Iris pigment epithelial cell (primary cell): ENCODE measurements at regions not wholly inside any gene's neighbourhood (a gene's known extent, or its start where the extent isn't known, plus 50 kb on each side); places are given as distances from the start of the nearest gene placed in this dataset.
"Not testable (repeated sequence)": the region's sequence is repeated elsewhere in the genome, so short reads cannot be mapped to it uniquely, and the experiment has no call there.

Experiments used
- DNase-seq: peaks from one replicate; pipeline ENCODE4 v3.0.0-alpha.2; 2011; ENCODE audit warnings: low read depth

DNA sequence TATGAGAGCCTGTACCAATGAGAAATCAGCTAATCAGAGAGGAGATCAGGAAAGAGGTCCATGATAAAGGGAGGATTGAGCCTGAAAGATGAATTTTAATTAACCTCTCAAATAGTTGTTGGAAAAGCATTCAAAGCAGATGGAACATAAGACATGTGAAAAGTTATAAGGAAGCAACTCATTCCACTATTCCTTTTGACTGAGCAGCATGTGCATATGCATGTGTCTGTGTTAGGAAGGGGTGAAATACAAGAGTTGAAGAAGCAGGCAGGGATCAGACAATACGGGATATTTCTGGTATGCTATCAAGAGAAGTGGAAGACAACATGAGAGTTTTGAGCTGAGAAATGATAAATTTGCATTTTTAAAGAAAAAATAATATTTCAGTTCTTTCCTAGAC lies 624.8 kb upstream of the PTCHD4 start:
- DNase-seq, result no peak

DNA sequence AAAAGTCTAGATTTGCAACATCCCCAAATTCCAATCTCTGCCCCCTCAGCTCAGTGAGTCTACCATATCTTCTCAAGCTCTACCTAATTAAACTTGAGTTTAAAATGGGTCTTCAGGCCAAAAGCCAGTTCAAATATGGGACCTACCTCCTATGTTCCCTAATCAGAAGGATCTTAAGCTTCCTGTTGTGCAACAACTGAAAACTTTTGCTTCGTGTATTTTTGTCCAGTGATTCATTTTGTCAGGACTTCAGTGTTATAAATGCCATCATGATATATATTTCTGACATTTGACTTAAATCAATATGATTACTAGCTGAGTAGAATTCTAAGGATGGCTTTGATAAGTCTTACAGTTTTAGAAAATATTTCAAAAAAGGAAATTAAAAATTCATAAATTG lies 622.6 kb upstream of the PTCHD4 start:
- DNase-seq, result peak; percentile 78

DNA sequence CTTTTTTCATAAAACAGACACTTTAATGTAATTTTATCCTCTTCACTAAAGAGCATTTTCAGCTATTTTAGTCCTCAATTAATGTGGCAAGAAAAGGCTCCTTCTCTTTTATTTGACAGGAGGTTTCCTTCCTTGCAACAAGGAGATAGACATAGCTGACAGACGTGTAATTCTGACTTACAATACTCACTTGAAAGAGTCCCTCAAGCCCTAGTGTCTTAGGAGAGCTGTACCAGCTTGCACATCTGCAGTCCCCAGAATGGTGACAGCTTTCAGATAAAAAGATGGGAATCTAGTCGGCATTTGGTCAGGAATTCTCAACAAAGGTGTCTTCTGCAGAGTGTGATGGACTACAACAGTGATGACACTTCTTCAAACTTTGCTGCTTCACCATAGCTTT lies 603.7 kb upstream of the PTCHD4 start:
- DNase-seq, result no peak

DNA sequence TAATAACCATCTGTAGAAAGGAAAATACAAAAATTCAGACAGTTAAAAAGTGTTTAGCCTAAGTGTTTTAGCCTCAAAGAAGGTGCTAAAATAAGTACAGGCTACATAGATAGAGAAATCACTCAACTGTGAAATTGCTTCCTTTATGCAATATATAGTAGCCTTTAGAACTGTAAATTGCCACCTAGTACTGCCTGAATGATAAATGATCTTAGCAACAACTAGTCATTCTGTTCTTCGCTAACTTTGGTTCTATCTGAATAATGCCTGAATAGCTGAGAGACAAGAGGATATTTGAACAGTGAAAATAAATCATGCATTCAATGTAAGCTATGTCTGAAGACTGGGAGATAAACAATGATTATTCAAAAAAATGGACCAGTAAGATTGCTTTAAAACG lies 603.3 kb upstream of the PTCHD4 start:
- DNase-seq, result no peak

DNA sequence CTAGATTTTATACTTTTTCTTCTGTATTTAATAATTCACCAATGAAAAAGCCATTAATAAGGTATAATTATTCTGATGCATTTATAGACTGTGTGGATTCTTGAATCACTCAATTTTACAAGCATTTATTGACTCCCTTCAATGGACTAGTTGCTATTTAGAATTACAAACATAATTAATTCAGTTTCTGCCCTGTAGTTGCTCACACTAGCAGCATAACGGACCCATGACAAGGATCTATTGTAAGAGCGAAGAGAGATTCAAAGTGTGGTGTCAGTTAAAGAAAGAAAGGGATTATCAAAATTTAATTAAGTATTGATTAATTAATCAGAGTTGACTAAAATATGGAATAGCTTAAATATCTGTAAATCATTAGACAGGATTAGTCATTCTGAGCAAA lies 602.6 kb upstream of the PTCHD4 start:
- DNase-seq, result no peak

DNA sequence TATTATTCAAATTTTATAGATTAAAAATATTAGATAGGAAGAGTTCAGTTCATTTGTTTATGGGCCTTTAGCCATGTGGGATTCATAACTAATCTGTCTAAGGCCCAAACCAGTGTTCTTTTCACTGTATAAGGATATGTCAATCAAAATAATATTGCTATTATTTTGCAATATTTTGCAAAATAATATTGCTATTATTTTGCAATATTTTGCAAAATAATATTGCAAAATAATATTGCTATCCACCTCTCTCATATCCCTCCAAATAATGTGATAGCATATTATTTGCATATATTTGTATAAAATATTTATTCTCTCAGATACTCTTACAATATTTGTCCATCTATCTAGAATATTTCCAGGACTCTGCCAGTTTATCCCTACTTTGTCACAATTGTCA lies 595.3 kb upstream of the PTCHD4 start:
- no peak for DNase-seq

DNA sequence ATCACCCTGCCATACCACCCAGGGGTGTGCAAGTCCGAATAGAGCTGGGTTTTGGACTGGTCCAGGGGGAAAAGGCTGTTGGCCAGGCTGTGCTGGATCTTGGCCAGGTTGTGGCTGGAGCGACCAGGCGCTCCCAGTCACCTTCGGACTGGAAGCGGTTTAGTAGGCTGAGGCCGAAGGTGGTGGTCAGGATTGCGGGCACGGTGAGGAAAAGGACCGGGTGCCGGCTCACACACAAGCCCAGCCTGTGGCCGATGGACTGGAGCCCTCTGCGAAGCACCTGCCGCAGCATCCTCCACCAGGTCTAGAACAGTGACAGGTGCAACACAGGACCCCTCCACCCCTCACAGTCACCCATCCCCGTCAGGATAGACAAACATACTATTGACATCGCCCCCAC lies 590.6 kb upstream of the PTCHD4 start:
- no peak for DNase-seq

DNA sequence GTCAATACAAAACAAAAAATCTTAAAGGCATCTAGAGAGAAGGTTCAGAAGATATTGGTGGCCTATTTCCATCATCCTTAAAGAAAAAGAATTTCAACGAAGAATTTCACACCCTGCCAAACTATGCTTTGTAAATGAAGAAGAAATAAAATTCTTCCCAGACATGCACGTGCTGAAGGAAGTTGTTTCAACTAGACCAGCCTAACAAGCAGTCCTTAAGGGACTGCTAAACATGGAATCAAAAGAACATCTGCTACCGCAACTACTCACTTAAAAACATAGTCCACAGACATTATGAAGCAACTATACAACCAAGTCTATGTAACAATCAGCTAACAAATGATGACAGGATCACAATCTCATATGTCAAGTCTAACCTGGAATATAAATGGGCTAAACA lies 584.9 kb upstream of the PTCHD4 start:
- no peak for DNase-seq

DNA sequence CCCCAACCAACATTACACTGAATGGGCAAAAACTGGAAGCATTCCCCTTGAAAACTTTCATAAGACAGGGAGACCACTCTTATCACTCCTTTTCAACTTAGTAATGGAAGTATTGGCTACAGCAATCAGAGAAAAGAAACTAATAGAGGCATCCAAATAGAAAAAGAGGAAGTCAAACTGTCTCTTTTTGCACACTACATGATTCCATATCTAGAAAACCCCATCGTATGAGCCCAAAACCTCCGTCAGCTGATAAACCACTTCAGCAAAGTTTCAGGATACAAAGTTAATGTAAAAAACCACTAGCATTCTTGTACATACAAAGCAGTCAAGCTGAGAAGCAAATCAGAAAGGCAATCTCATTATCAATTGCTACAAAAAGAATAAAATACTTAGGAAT lies 580.4 kb upstream of the PTCHD4 start:
- no peak for DNase-seq

DNA sequence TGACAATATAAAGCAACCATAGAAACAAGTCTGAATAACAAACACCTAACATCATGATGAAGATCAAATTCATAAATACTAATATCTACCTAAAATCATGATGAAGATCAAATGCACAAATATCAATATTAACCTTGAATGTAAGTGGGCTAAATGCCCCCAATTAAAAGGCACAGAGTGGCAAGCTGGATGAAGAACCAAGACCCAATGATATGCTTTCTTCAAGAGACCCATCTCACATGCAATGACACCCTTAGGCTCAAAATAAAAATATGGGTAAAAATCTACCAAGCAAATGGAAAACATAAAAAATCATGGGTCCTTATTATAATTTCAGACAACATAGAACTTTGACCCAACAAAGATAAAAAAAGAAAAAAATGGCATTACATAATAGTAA lies 578.5 kb upstream of the PTCHD4 start:
- DNase-seq, result no peak

DNA sequence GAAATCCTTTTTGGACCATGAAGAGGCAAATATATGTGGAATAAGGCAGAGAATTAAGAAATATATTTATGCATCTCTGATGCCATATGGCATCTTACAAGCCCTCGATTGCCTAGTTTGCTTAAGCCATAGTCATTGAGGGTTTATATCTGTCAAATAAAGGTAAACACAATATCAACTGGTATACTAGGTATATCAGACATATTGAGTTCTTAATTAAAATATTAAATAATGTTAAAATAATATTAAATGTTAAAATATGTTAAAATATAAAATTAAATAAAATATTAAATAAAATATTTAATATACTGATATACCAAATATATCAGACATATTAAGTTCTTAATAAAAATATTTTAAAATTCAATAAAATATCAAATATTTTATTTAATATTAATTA lies 567.4 kb upstream of the PTCHD4 start:
- DNase-seq, result no peak

DNA sequence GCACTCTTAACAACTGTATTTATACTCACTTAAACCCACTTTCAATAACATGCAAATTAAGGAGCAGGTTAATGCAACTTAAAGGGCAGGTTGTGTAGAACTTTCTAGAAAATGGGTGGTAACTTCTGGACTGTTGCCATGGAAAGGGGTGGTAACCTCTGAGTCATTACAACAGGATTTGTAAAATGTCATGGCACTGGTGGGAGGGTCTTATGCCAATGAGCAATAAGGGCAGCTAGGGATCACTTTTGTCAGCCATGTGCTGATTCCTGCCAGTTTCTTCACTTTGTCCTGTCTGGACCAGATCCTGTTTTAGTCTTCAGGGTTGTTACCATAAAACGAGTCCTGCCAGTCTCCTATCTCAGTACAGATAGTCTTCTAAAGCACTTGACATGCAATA lies 560.5 kb upstream of the PTCHD4 start:
- no peak for DNase-seq

DNA sequence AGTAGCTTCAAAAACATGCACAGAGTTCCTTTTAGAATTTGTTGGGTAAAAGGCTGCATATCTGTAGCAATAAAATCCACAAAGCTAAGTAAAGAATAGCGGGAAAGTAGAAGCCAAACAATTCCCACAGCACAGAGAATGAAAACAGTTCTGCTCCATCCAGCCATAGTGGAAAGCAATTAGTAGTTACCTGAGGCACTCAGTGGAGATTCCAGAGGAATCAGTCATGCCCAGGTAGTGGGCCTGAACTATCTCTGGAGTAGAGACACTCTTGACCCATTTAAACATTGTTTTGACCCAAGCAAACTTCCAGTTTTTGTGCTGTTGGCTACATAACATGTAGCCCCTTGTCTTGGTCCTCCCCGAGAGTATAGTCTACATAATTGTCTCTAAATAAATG lies 559.5 kb upstream of the PTCHD4 start:
- DNase-seq, result no peak

DNA sequence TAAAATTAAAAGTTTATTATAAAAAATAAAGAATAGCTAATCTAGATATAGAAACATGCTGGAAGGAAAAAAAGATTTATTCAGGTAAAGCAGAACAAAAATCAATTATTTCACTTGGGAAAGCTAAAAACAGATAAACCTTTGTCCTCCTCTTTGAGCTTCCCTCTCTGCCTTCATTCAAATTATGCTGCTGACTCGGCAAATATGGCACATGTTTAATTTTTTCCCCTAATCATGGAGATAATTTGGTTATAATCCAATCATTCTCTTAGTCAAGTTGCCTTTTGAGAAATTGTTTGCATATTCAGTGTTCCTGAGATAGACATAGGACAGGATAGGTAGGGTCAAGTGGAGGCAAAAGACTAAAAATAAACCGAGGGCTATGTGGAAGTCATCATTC lies 556.8 kb upstream of the PTCHD4 start:
- DNase-seq, result no peak

DNA sequence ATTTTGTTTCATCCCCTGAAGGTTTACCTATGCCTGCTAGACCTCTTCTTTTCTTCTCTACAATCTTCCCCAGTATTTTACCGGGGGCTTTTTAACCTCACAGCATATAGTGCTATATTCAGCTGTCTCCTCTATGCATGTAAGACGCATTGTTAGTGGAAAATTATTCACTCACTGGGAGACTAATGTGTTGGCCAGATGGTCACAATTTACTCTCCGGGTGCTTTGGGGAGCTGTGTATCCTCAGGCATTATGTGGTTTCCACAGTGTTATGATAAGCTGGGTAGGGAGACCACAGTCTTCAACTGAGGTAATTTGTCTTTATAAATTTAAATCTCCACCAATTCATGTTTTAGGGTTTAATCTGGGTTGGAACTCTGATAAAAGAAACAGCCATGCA lies 553.8 kb upstream of the PTCHD4 start:
- peak; percentile 28 for DNase-seq

DNA sequence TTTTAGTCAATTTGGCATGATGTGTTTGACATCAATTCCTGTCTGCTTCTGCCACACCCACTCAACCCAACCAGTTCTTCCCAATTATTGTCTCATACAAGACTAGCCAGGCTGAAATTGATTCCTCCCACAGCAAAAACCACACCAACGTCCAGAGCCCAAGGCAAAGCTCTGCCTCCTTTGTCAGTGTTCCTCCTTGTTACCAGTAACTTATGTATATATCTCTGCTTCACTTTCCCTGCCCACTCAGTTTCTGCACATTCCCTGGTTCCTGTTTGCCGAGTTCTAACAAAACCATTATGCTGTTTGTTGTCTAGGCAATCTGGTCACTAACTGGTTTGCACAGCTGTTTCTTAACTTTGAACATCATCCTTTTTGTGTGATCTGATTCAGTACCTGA lies 547.9 kb upstream of the PTCHD4 start:
- no peak for DNase-seq

DNA sequence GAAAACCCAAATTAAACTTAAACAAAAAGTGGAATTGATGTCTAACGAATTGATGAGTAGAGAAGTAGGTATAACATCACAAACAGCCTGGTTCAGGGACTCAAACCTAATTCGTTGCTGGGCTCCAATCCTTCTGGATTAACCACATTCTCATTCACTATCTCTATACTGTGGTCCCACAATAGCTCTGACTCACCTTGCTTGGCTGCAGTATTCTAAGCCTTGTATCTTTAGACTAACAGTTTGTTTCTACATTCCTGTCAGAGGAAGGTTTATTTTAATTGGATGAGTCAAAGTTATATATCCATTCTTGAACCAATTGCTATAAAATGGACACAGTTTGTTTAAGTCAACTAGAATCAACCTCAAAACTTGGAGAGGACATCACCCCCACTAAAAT lies 530.5 kb upstream of the PTCHD4 start:
- peak; percentile 65 for DNase-seq

DNA sequence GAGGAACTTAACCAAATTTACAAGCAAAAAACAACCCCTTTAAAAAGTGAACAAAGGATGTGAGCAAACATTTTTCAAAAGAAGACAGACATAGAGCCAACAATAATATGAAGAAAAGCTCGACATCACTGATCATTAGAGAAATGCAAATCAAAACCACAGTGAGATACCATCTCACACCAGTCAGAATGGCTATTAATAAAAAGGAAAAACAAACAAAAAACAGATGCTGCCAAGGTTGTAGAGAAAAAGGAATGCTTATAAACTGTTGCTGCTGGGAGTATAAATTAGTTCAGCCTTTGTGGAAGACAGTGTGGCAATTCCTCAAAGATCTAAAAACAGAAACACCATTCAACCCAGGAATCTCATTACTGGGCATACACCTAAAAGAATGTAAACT lies 527.8 kb upstream of the PTCHD4 start:
- not testable (repeated sequence) for DNase-seq

DNA sequence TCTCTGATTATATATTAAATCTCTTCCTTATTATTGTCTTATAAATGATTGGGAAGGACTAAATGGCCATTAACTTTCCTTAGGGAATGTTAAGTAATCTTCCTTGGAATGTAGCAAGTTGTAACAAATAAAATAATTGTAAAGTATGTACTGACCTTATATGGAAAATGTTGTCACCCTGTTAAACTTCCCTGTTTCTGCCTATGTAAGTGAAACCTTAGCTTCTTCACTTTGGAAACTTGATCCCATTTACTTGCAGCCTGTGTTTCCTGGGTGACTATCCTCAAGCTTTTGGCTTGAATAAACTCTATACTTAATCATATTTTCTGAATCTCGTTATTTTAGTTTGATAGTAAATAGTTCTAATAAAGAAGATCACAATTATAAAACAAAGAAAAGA lies 519.5 kb upstream of the PTCHD4 start:
- no peak for DNase-seq

DNA sequence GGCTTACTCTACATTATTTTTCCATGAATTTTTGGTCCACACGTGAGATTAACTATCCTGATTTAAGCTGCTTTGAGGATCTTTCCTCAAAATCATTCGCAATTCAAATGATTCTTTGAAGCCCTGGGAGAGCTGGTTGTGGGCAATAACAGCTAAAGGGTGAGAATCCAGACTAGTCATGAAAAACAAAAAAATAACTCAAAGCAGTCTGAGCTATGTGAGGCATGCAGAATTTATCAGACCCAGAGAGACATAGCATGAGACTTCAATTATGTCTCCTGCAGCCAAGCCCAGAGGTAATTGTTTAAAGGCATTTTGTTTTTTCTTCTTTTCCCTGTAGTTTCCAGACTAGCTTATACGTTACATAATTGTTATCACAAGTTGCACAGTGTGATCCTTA lies 517.3 kb upstream of the PTCHD4 start:
- peak; percentile 42 for DNase-seq

DNA sequence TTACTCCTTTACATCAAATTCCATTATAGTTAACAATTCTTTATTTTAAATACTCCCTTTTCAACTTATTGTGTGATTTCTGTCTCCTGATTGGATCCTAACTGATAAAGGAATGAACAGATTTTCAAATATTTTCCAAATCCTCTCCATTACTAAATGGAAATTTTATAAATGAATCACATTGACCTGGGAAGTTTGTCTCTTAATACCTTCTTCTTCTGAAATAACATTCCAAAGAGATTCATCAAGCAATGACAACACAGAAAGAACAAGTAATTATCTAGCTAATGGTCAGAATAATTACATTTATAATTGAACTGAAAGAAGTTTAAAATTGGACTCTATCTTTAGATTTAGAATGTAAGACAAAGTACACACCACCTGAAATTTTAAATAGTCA lies 515.4 kb upstream of the PTCHD4 start:
- peak; percentile 3 for DNase-seq

DNA sequence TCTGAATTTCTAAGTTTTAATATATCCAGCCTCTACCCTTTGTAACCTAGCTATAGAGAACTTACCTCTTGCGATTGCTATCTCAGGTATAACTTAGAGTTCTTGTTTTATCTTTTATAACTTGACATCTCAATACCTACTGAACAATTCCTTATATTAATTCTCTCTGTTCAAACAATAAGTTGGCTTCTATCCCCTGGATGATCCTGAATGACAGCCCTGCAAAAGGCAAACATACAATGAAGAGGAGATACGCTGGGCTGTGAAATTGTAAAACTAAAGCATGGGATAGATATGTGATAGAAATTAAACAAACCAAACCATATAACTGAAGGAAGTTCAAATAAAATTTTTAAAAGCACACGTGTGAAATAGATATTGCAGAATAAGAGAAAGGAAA lies 513.6 kb upstream of the PTCHD4 start:
- DNase-seq, result no peak

DNA sequence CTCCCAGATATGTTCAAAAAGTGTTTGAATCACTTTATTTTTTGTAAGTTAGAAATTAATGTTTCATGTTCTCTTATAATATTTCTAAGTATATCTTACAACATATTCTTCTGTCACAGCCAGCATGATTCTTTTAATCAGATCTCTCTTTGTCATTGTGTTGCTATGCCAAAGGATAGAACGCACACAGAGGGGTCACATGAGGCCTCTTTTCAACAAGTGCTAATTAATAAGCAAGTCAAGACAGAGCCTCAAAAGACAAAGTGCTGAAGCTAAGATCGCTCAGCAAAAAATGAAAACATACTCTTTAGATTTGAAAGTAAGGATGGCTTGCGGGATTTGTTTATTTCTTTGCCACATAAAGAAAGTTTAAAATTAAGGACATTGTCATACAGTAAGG lies 508.8 kb upstream of the PTCHD4 start:
- no peak for DNase-seq

DNA sequence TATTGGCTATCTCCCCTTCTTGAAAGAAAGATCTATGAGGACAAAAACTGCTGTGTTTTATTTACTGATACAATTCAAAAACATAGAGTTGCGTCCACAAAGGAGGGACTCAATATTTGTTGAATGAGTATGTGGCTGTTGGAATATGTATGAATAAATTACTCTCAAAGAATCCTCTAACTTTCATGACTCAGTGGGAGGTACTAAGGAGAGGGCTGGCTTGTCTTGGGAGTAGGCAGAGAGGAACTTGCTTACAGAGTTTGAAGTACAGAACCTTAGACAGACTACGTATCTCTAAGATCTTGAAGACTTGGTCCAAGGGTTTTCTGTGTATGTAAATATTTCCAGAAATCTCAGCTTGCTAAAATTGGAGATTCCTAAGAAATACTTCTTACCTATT lies 504.0 kb upstream of the PTCHD4 start:
- peak; percentile 56 for DNase-seq

DNA sequence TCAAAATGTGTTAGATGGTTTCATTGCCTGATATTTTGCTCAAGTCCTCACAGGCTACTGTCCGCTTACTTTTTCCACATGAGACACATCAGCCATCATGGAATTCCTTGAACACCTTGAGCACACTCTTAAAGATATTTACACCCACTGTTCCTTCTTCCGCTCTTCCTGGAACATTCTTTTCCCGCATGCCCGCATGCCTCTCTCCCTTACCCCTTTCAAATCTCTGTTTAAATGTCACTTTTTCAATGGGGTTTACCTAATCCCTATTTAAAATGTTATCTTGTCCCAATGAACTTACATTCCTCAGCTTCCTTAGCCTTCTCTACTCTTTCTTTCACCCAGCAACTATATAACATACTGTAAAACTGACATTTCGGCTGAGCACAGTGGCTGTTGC lies 503.3 kb upstream of the PTCHD4 start:
- DNase-seq, result no peak
